CD4-positive, CD25-positive, alpha-beta regulatory T cell (primary cell): ENCODE measurements at regions not wholly inside any gene's neighbourhood (a gene's known extent, or its start where the extent isn't known, plus 50 kb on each side); places are given as distances from the start of the nearest gene placed in this dataset.

Experiments
- ATAC-seq, 2 donors: fragments of 150-1000 bp; cut with Tn5 transposase; one replicate each; pipeline ENCODE4 v1.10.0; 2021; ENCODE audit warnings: low read depth in 2 of 2, moderate number of reproducible peaks in 2 of 2, moderate library complexity in 1 of 2
- DNase-seq, 3 donors: peaks; one replicate each; pipeline versions ENCODE4 v3.0.0 to v3.0.0-alpha.2; 2012 to 2022; ENCODE audit warnings: mixed read lengths in 1 of 3
- H3K27ac ChIP-seq: one replicate; pipeline ENCODE4 v1.7.0; 2013; ENCODE audit warnings: mild to moderate bottlenecking, low read length; ENCODE audit not compliant: insufficient read depth, poor library complexity, severe bottlenecking
- H3K27me3 ChIP-seq: one replicate; pipeline ENCODE4 v1.7.0; 2013; ENCODE audit warnings: low read length; ENCODE audit not compliant: control insufficient read depth, insufficient read depth
- H3K36me3 ChIP-seq: one replicate; pipeline ENCODE4 v1.7.0; 2013; ENCODE audit warnings: mild to moderate bottlenecking, low read length, moderate library complexity; ENCODE audit not compliant: control insufficient read depth, insufficient read depth
- H3K4me1 ChIP-seq: 2 replicates; pipeline ENCODE4 v1.7.0; 2013; ENCODE audit warnings: mild to moderate bottlenecking, low read length; ENCODE audit not compliant: insufficient read depth, control insufficient read depth, poor library complexity, severe bottlenecking
- H3K4me3 ChIP-seq: one replicate; pipeline ENCODE4 v1.7.0; 2013; ENCODE audit warnings: low read depth, mild to moderate bottlenecking, low read length, moderate library complexity
- H3K9me3 ChIP-seq, 2 experiments: 1 replicate in 1 of 2; 2 replicates in 1 of 2; pipeline ENCODE4 v1.7.0; 2013; ENCODE audit warnings: low read length in 2 of 2, mild to moderate bottlenecking in 1 of 2, moderate library complexity in 1 of 2; ENCODE audit not compliant: control insufficient read depth in 2 of 2
- H3K27ac Mint-ChIP-seq, 3 donors: one replicate each; pipeline ENCODE4 v1.8.0; 2020 to 2022; ENCODE audit warnings: mild to moderate bottlenecking in 3 of 3, mixed read lengths in 3 of 3, moderate library complexity in 2 of 3
- H3K27me3 Mint-ChIP-seq: one replicate; pipeline ENCODE4 v1.8.0; 2022; ENCODE audit warnings: mild to moderate bottlenecking, mixed read lengths
- H3K36me3 Mint-ChIP-seq: one replicate; pipeline ENCODE4 v1.8.0; 2020; ENCODE audit warnings: mixed read lengths
- H3K4me1 Mint-ChIP-seq, 4 donors: one replicate each; pipeline ENCODE4 v1.8.0; 2020 to 2022; ENCODE audit warnings: mixed read lengths in 4 of 4, mild to moderate bottlenecking in 1 of 4
- H3K4me3 Mint-ChIP-seq, 4 donors: one replicate each; pipeline ENCODE4 v1.8.0; 2020 to 2022; ENCODE audit warnings: mild to moderate bottlenecking in 4 of 4, mixed read lengths in 4 of 4, moderate library complexity in 3 of 4
- H3K9me3 Mint-ChIP-seq, 7 donors: one replicate each; pipeline ENCODE4 v1.8.0; 2020 to 2022; ENCODE audit warnings: mixed read lengths in 7 of 7, mild to moderate bottlenecking in 3 of 7, moderate library complexity in 2 of 7

GRCh38 chr14:46381674-46382073 lies 269.9 kb downstream of the RPL10L start:
- H3K4me3 Mint-ChIP-seq, result no peak overlapping the region
- no peak overlapping the region for H3K4me3 ChIP-seq
- no peaks in the 10 kb centered on the region for H3K27me3 Mint-ChIP-seq
- H3K27ac Mint-ChIP-seq, result no peak overlapping the region
- H3K9me3 ChIP-seq, result peaks cover 5 to 8% of the 10 kb centered on the region in 2 experiments
- DNase-seq (no peak), ATAC-seq (no peak)
- no peaks in the 10 kb centered on the region for H3K36me3 Mint-ChIP-seq
- no peaks in the 10 kb centered on the region for H3K27me3 ChIP-seq
- H3K36me3 ChIP-seq, result no peaks in the 10 kb centered on the region
- H3K27ac ChIP-seq, result no peak overlapping the region
- no peaks in the 10 kb centered on the region for H3K4me1 ChIP-seq
- peaks cover 2 to 28% (median 8%) of the 10 kb centered on the region in 7 donors for H3K9me3 Mint-ChIP-seq
- H3K4me1 Mint-ChIP-seq, result no peaks in the 10 kb centered on the region

- H3K4me1 Mint-ChIP-seq, result no peaks in the 10 kb centered on the region
- ATAC-seq, result no peak
Observed at GRCh38 chr14:46378248-46378647, 273.3 kb downstream of the RPL10L start.

GRCh38 chr14:46377305-46377704 lies 274.3 kb downstream of the RPL10L start:
- Histone ChIP-seq H3K4me1 (no peaks in the 10 kb centered on the region), H3K27ac (no peak overlapping the region), H3K9me3 (peaks cover 3 to 16% of the 10 kb centered on the region in 2 experiments), H3K27me3 (no peaks in the 10 kb centered on the region), H3K36me3 (no peaks in the 10 kb centered on the region), H3K4me3 (no peak overlapping the region)
- DNase-seq (no peak), ATAC-seq (no peak)
- no peaks in the 10 kb centered on the region for H3K27me3 Mint-ChIP-seq
- H3K4me1 Mint-ChIP-seq, result no peaks in the 10 kb centered on the region
- H3K36me3 Mint-ChIP-seq, result no peaks in the 10 kb centered on the region
- peaks cover 6 to 43% (median 16%) of the 10 kb centered on the region in 7 donors for H3K9me3 Mint-ChIP-seq
- no peak overlapping the region for H3K27ac Mint-ChIP-seq
- no peak overlapping the region for H3K4me3 Mint-ChIP-seq

More at GRCh38 chr14:46378248-46378647, 273.3 kb downstream of the RPL10L start:
- Mint-ChIP-seq H3K27ac (no peak overlapping the region), H3K27me3 (no peaks in the 10 kb centered on the region), H3K4me3 (no peak overlapping the region), H3K36me3 (no peaks in the 10 kb centered on the region), H3K9me3 (peaks cover 6 to 43% (median 18%) of the 10 kb centered on the region in 7 donors)
- H3K9me3 ChIP-seq, result peaks cover 3 to 16% of the 10 kb centered on the region in 2 experiments
- no peak for DNase-seq
- H3K27me3 ChIP-seq, result no peaks in the 10 kb centered on the region
- H3K4me1 ChIP-seq, result no peaks in the 10 kb centered on the region
- no peak overlapping the region for H3K27ac ChIP-seq
- no peak overlapping the region for H3K4me3 ChIP-seq
- no peaks in the 10 kb centered on the region for H3K36me3 ChIP-seq

- no peak overlapping the region for H3K27ac ChIP-seq
- no peak for DNase-seq
- Mint-ChIP-seq H3K4me3 (no peak overlapping the region), H3K9me3 (peaks cover 4 to 35% (median 13%) of the 10 kb centered on the region in 7 donors), H3K36me3 (no peaks in the 10 kb centered on the region), H3K27me3 (no peaks in the 10 kb centered on the region), H3K27ac (no peak overlapping the region), H3K4me1 (no peaks in the 10 kb centered on the region)
- H3K27me3 ChIP-seq, result no peaks in the 10 kb centered on the region
- no peaks in the 10 kb centered on the region for H3K4me1 ChIP-seq
- H3K4me3 ChIP-seq, result no peak overlapping the region
- ATAC-seq, result no peak
- H3K36me3 ChIP-seq, result no peaks in the 10 kb centered on the region
- no peaks in the 10 kb centered on the region for H3K9me3 ChIP-seq
Observed at GRCh38 chr14:46369391-46369790, 282.2 kb downstream of the RPL10L start.

- Histone ChIP-seq H3K27ac (no peak overlapping the region), H3K4me3 (no peak overlapping the region), H3K4me1 (no peaks in the 10 kb centered on the region), H3K27me3 (no peaks in the 10 kb centered on the region), H3K36me3 (no peaks in the 10 kb centered on the region), H3K9me3 (no peaks in the 10 kb centered on the region)
- no peaks in the 10 kb centered on the region for H3K4me1 Mint-ChIP-seq
- ATAC-seq (no peak), DNase-seq (no peak)
- peaks cover 0 to 31% (median 9%) of the 10 kb centered on the region in 7 donors for H3K9me3 Mint-ChIP-seq
- H3K4me3 Mint-ChIP-seq, result no peak overlapping the region
- no peaks in the 10 kb centered on the region for H3K36me3 Mint-ChIP-seq
- no peaks in the 10 kb centered on the region for H3K27me3 Mint-ChIP-seq
- no peak overlapping the region for H3K27ac Mint-ChIP-seq
Observed at GRCh38 chr14:46368275-46368674, 283.3 kb downstream of the RPL10L start.

GRCh38 chr14:46352844-46353243 lies 298.7 kb downstream of the RPL10L start:
- Histone ChIP-seq H3K4me1 (no peaks in the 10 kb centered on the region), H3K27ac (no peak overlapping the region), H3K27me3 (no peaks in the 10 kb centered on the region), H3K36me3 (no peaks in the 10 kb centered on the region), H3K9me3 (peaks cover 0 to 5% of the 10 kb centered on the region in 2 experiments), H3K4me3 (no peak overlapping the region)
- Mint-ChIP-seq H3K36me3 (no peaks in the 10 kb centered on the region), H3K27me3 (no peaks in the 10 kb centered on the region), H3K4me1 (no peaks in the 10 kb centered on the region), H3K27ac (no peak overlapping the region), H3K4me3 (no peak overlapping the region), H3K9me3 (peaks cover 0 to 12% (median 6%) of the 10 kb centered on the region in 7 donors)
- no peak for DNase-seq
- ATAC-seq, result no peak

GRCh38 chr14:46344327-46344937 lies 307.1 kb downstream of the RPL10L start:
- H3K36me3 Mint-ChIP-seq, result no peaks in the 10 kb centered on the region
- ATAC-seq (no peak), DNase-seq (no peak)
- H3K27ac Mint-ChIP-seq, result no peak overlapping the region
- H3K27me3 ChIP-seq, result no peaks in the 10 kb centered on the region
- no peaks in the 10 kb centered on the region for H3K36me3 ChIP-seq
- no peak overlapping the region for H3K4me3 ChIP-seq
- H3K27ac ChIP-seq, result no peak overlapping the region
- no peaks in the 10 kb centered on the region for H3K27me3 Mint-ChIP-seq
- H3K9me3 Mint-ChIP-seq, result peaks cover 0 to 9% (median 1%) of the 10 kb centered on the region in 7 donors
- H3K4me3 Mint-ChIP-seq, result no peak overlapping the region
- H3K4me1 Mint-ChIP-seq, result no peaks in the 10 kb centered on the region
- peaks cover 0 to 5% of the 10 kb centered on the region in 2 experiments for H3K9me3 ChIP-seq
- H3K4me1 ChIP-seq, result no peaks in the 10 kb centered on the region

- no peak for ATAC-seq
- peaks cover 0 to 14% (median 4%) of the 10 kb centered on the region in 7 donors for H3K9me3 Mint-ChIP-seq
- H3K36me3 Mint-ChIP-seq, result no peaks in the 10 kb centered on the region
- Histone ChIP-seq H3K4me3 (no peak overlapping the region), H3K36me3 (no peaks in the 10 kb centered on the region), H3K27ac (no peak overlapping the region), H3K9me3 (peaks cover 0 to 5% of the 10 kb centered on the region in 2 experiments), H3K27me3 (no peaks in the 10 kb centered on the region), H3K4me1 (no peaks in the 10 kb centered on the region)
- DNase-seq, result no peak
- no peaks in the 10 kb centered on the region for H3K27me3 Mint-ChIP-seq
- H3K4me1 Mint-ChIP-seq, result no peaks in the 10 kb centered on the region
- H3K4me3 Mint-ChIP-seq, result no peak overlapping the region
- H3K27ac Mint-ChIP-seq, result no peak overlapping the region
Observed at GRCh38 chr14:46325777-46326176, 325.8 kb downstream of the RPL10L start.
